ENCODE measurements at regions not wholly inside any gene's neighbourhood (a gene's known extent, or its start where the extent isn't known, plus 50 kb on each side); places are given as distances from the start of the nearest gene placed in this dataset.

- Histone ChIP-seq H3K27ac (ENCODE audit: low read depth, low read length) (no peak overlapping the region), H3K4me3 (ENCODE audit: low read length) (no peak overlapping the region), H3K9ac (ENCODE audit: low read depth, low read length) (no peak overlapping the region), H3K9me3 (ENCODE audit: insufficient read depth, low read depth, low read length) (no peaks in the 10 kb centered on the region), H3K27me3 (ENCODE audit: insufficient read depth, low read length) (peaks cover 21% of the 10 kb centered on the region), H3K4me1 (ENCODE audit: insufficient read depth, low read length) (peaks cover 38% of the 10 kb centered on the region), H3K36me3 (ENCODE audit: insufficient read depth, low read length) (no peaks in the 10 kb centered on the region)
- WGBS, result 78% methylated on average over 4 of the region's 4 CpGs
These were observed 218.2 kb upstream of the MDFIC2 start for GRCh38 chr3:70530626-70531025.

GRCh38 chr3:70527026-70527425, 214.6 kb upstream of the MDFIC2 start:
- H3K9ac ChIP-seq (ENCODE audit: low read depth, low read length), result no peak overlapping the region
- no peak overlapping the region for H3K27ac ChIP-seq (ENCODE audit: low read depth, low read length)
- H3K27me3 ChIP-seq (ENCODE audit: insufficient read depth, low read length), result peaks cover 6% of the 10 kb centered on the region; the same call in 1 of the 2 replicates
- no peaks in the 10 kb centered on the region for H3K9me3 ChIP-seq (ENCODE audit: insufficient read depth, low read depth, low read length)
- 54% methylated on average over 8 of the region's 8 CpGs for WGBS
- peaks cover 18% of the 10 kb centered on the region for H3K4me1 ChIP-seq (ENCODE audit: insufficient read depth, low read length)
- H3K36me3 ChIP-seq (ENCODE audit: insufficient read depth, low read length), result no peaks in the 10 kb centered on the region
- no peak overlapping the region for H3K4me3 ChIP-seq (ENCODE audit: low read length)

GRCh38 chr3:70519913-70520659, 207.6 kb upstream of the MDFIC2 start:
- no peaks in the 10 kb centered on the region for H3K36me3 ChIP-seq (ENCODE audit: insufficient read depth, low read length)
- no peaks in the 10 kb centered on the region for H3K27me3 ChIP-seq (ENCODE audit: insufficient read depth, low read length)
- 91% methylated on average over 2 of the region's 3 CpGs for WGBS
- no peak overlapping the region for H3K27ac ChIP-seq (ENCODE audit: low read depth, low read length)
- H3K4me3 ChIP-seq (ENCODE audit: low read length), result no peak overlapping the region
- H3K4me1 ChIP-seq (ENCODE audit: insufficient read depth, low read length), result peaks cover 18% of the 10 kb centered on the region
- no peak overlapping the region for H3K9ac ChIP-seq (ENCODE audit: low read depth, low read length)
- H3K9me3 ChIP-seq (ENCODE audit: insufficient read depth, low read depth, low read length), result no peaks in the 10 kb centered on the region

GRCh38 chr3:70519026-70519425, 206.6 kb upstream of the MDFIC2 start:
- H3K27me3 ChIP-seq (ENCODE audit: insufficient read depth, low read length), result no peaks in the 10 kb centered on the region
- 81% methylated on average over 4 of the region's 4 CpGs for WGBS
- H3K4me1 ChIP-seq (ENCODE audit: insufficient read depth, low read length), result peaks cover 18% of the 10 kb centered on the region
- no peaks in the 10 kb centered on the region for H3K36me3 ChIP-seq (ENCODE audit: insufficient read depth, low read length)
- H3K4me3 ChIP-seq (ENCODE audit: low read length), result no peak overlapping the region
- no peak overlapping the region for H3K27ac ChIP-seq (ENCODE audit: low read depth, low read length)
- H3K9me3 ChIP-seq (ENCODE audit: insufficient read depth, low read depth, low read length), result no peaks in the 10 kb centered on the region
- no peak overlapping the region for H3K9ac ChIP-seq (ENCODE audit: low read depth, low read length)

- H3K27me3 ChIP-seq (ENCODE audit: insufficient read depth, low read length), result no peaks in the 10 kb centered on the region
These were observed 205.9 kb upstream of the MDFIC2 start for GRCh38 chr3:70518356-70518755.

GRCh38 chr3:70517124-70517890, 204.9 kb upstream of the MDFIC2 start:
- WGBS, result 96% methylated on average over 1 of the region's 3 CpGs
- H3K4me1 ChIP-seq (ENCODE audit: insufficient read depth, low read length), result peaks cover 18% of the 10 kb centered on the region

More at GRCh38 chr3:70518356-70518755, 205.9 kb upstream of the MDFIC2 start:
- H3K27ac ChIP-seq (ENCODE audit: low read depth, low read length), result no peak overlapping the region
- H3K36me3 ChIP-seq (ENCODE audit: insufficient read depth, low read length), result no peaks in the 10 kb centered on the region
- peaks cover 18% of the 10 kb centered on the region for H3K4me1 ChIP-seq (ENCODE audit: insufficient read depth, low read length)
- H3K4me3 ChIP-seq (ENCODE audit: low read length), result no peak overlapping the region
- no peak overlapping the region for H3K9ac ChIP-seq (ENCODE audit: low read depth, low read length)
- 95% methylated on average over 5 of the region's 5 CpGs for WGBS
- no peaks in the 10 kb centered on the region for H3K9me3 ChIP-seq (ENCODE audit: insufficient read depth, low read depth, low read length)

GRCh38 chr3:70516076-70516475, 203.6 kb upstream of the MDFIC2 start:
- H3K4me1 ChIP-seq (ENCODE audit: insufficient read depth, low read length), result peaks cover 18% of the 10 kb centered on the region
- no peaks in the 10 kb centered on the region for H3K27me3 ChIP-seq (ENCODE audit: insufficient read depth, low read length)
- H3K4me3 ChIP-seq (ENCODE audit: low read length), result no peak overlapping the region
- no peaks in the 10 kb centered on the region for H3K9me3 ChIP-seq (ENCODE audit: insufficient read depth, low read depth, low read length)
- no peaks in the 10 kb centered on the region for H3K36me3 ChIP-seq (ENCODE audit: insufficient read depth, low read length)
- no peak overlapping the region for H3K9ac ChIP-seq (ENCODE audit: low read depth, low read length)
- WGBS, result 94% methylated on average over 4 of the region's 4 CpGs
- H3K27ac ChIP-seq (ENCODE audit: low read depth, low read length), result no peak overlapping the region

More at GRCh38 chr3:70517124-70517890, 204.9 kb upstream of the MDFIC2 start:
- Histone ChIP-seq H3K27me3 (ENCODE audit: insufficient read depth, low read length) (no peaks in the 10 kb centered on the region), H3K9me3 (ENCODE audit: insufficient read depth, low read depth, low read length) (no peaks in the 10 kb centered on the region), H3K9ac (ENCODE audit: low read depth, low read length) (no peak overlapping the region), H3K4me3 (ENCODE audit: low read length) (no peak overlapping the region), H3K27ac (ENCODE audit: low read depth, low read length) (no peak overlapping the region), H3K36me3 (ENCODE audit: insufficient read depth, low read length) (no peaks in the 10 kb centered on the region)

GRCh38 chr3:70507486-70507885, 195.0 kb upstream of the MDFIC2 start:
- Histone ChIP-seq H3K4me3 (ENCODE audit: low read length) (no peak overlapping the region), H3K36me3 (ENCODE audit: insufficient read depth, low read length) (no peaks in the 10 kb centered on the region), H3K4me1 (ENCODE audit: insufficient read depth, low read length) (peaks cover 6% of the 10 kb centered on the region; the same call in 1 of the 2 replicates), H3K27ac (ENCODE audit: low read depth, low read length) (no peak overlapping the region), H3K9ac (ENCODE audit: low read depth, low read length) (no peak overlapping the region), H3K27me3 (ENCODE audit: insufficient read depth, low read length) (no peaks in the 10 kb centered on the region), H3K9me3 (ENCODE audit: insufficient read depth, low read depth, low read length) (no peaks in the 10 kb centered on the region)
- 100% methylated on average over 1 of the region's 4 CpGs for WGBS

- no peaks in the 10 kb centered on the region for H3K9me3 ChIP-seq (ENCODE audit: insufficient read depth, low read depth, low read length)
- no peak overlapping the region for H3K9ac ChIP-seq (ENCODE audit: low read depth, low read length)
- H3K4me3 ChIP-seq (ENCODE audit: low read length), result no peak overlapping the region
- H3K4me1 ChIP-seq (ENCODE audit: insufficient read depth, low read length), result peaks cover 6% of the 10 kb centered on the region; the same call in 1 of the 2 replicates
- H3K36me3 ChIP-seq (ENCODE audit: insufficient read depth, low read length), result no peaks in the 10 kb centered on the region
- no peaks in the 10 kb centered on the region for H3K27me3 ChIP-seq (ENCODE audit: insufficient read depth, low read length)
- no peak overlapping the region for H3K27ac ChIP-seq (ENCODE audit: low read depth, low read length)
- 96% methylated on average over 5 of the region's 5 CpGs for WGBS
These were observed 194.3 kb upstream of the MDFIC2 start for GRCh38 chr3:70506775-70507174.

- no peak overlapping the region for H3K4me3 ChIP-seq (ENCODE audit: low read length)
- H3K36me3 ChIP-seq (ENCODE audit: insufficient read depth, low read length), result no peaks in the 10 kb centered on the region
- H3K9ac ChIP-seq (ENCODE audit: low read depth, low read length), result no peak overlapping the region
- no peaks in the 10 kb centered on the region for H3K9me3 ChIP-seq (ENCODE audit: insufficient read depth, low read depth, low read length)
- H3K27ac ChIP-seq (ENCODE audit: low read depth, low read length), result no peak overlapping the region
- peaks cover 6% of the 10 kb centered on the region; the same call in 1 of the 2 replicates for H3K4me1 ChIP-seq (ENCODE audit: insufficient read depth, low read length)
- 96% methylated on average over 3 of the region's 3 CpGs for WGBS
- no peaks in the 10 kb centered on the region for H3K27me3 ChIP-seq (ENCODE audit: insufficient read depth, low read length)
These were observed 189.1 kb upstream of the MDFIC2 start for GRCh38 chr3:70501561-70501960.

GRCh38 chr3:70488816-70489215, 176.4 kb upstream of the MDFIC2 start:
- Histone ChIP-seq H3K9ac (ENCODE audit: low read depth, low read length) (no peak overlapping the region), H3K4me1 (ENCODE audit: insufficient read depth, low read length) (peaks cover 19% of the 10 kb centered on the region), H3K4me3 (ENCODE audit: low read length) (no peak overlapping the region), H3K36me3 (ENCODE audit: insufficient read depth, low read length) (no peaks in the 10 kb centered on the region), H3K9me3 (ENCODE audit: insufficient read depth, low read depth, low read length) (no peaks in the 10 kb centered on the region), H3K27me3 (ENCODE audit: insufficient read depth, low read length) (no peaks in the 10 kb centered on the region), H3K27ac (ENCODE audit: low read depth, low read length) (peak overlapping the region; percentile 39; the same call in 1 of the 2 replicates)
- 42% methylated on average over 7 of the region's 7 CpGs for WGBS

Data from HUES64 (cell line).